ENCODE measurements at regions not wholly inside any gene's neighbourhood (a gene's known extent, or its start where the extent isn't known, plus 50 kb on each side); places are given as distances from the start of the nearest gene placed in this dataset.

DNA sequence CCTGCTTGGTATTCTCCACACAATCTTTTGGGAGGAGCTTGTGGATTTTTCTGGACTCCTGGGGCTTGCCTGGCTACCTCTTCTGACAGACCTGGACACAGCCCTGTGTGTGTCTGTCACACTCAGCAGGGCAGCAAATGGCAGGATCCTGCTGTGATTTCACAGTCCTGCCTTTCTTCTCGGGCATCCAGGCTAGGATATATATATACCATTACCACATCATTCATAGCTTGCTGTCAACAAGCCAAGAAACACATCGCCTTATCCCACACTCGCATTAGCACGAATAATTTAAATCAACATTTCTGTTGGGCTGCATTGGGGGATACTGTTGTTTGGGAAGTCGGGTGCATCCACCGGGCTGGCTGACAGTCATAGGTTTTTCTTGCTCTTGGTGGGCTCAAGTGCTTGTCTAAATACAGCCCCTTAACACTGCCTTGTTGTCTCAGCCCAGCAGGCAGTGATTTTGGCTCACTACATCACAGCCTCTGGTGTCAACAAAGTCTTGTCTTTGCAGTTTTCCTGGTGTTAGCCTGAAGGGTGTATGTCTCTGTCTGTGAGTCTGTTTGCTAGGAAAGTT, 154.9 kb upstream of the FERMT1 start:
- TF ChIP-seq, protein P1, sequence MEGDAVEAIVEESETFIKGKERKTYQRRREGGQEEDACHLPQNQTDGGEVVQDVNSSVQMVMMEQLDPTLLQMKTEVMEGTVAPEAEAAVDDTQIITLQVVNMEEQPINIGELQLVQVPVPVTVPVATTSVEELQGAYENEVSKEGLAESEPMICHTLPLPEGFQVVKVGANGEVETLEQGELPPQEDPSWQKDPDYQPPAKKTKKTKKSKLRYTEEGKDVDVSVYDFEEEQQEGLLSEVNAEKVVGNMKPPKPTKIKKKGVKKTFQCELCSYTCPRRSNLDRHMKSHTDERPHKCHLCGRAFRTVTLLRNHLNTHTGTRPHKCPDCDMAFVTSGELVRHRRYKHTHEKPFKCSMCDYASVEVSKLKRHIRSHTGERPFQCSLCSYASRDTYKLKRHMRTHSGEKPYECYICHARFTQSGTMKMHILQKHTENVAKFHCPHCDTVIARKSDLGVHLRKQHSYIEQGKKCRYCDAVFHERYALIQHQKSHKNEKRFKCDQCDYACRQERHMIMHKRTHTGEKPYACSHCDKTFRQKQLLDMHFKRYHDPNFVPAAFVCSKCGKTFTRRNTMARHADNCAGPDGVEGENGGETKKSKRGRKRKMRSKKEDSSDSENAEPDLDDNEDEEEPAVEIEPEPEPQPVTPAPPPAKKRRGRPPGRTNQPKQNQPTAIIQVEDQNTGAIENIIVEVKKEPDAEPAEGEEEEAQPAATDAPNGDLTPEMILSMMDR (IDR thresholded peaks at IDR 0.05): no peak
- no peak for TF ChIP-seq GATA2 (CRISPR knock-in tag; IDR thresholded peaks at IDR 0.05)

All from SK-N-SH (cell line).